Esophagus squamous epithelium (tissue), 5 donors: ENCODE measurements at regions not wholly inside any gene's neighbourhood (a gene's known extent, or its start where the extent isn't known, plus 50 kb on each side); places are given as distances from the start of the nearest gene placed in this dataset.

Source experiments
- DNase-seq: peaks from one replicate; lab custom pipeline; 2025; lab: John Stamatoyannopoulos, UW
- H3K27ac ChIP-seq, 4 donors: fragments of 200-600 bp; sonication (generic); one replicate each; pipeline ENCODE4 v1.5.1; 2016 to 2019; ENCODE audit warnings: mild to moderate bottlenecking in 1 of 4
- H3K27me3 ChIP-seq, 4 donors: fragments of 200-600 bp; sonication (generic); 1 replicate in 3 of 4; 2 replicates in 1 of 4; pipeline versions ENCODE4 v1.5.1 to v1.6.0; 2017 to 2021; ENCODE audit warnings: antibody characterized with exemption in 1 of 4
- H3K36me3 ChIP-seq, 3 donors: fragments of 200-600 bp; sonication (generic); one replicate each; pipeline ENCODE4 v1.5.1; 2016 to 2019
- H3K4me1 ChIP-seq, 3 donors: fragments of 200-600 bp; sonication (generic); one replicate each; pipeline ENCODE4 v1.5.1; 2017 to 2019
- H3K4me3 ChIP-seq, 4 donors: fragments of 200-600 bp; sonication (generic); 1 replicate in 3 of 4; 2 replicates in 1 of 4; pipeline ENCODE4 v1.5.1; 2016 to 2019; ENCODE audit warnings: mild to moderate bottlenecking in 2 of 4, moderate library complexity in 1 of 4
- H3K9me3 ChIP-seq, 3 donors: fragments of 200-600 bp; sonication (generic); one replicate each; pipeline ENCODE4 v1.5.1; 2016 to 2019
- CTCF ChIP-seq, 6 experiments: fragments of 450-650 bp in 4 of 6; fragments of 200-600 bp in 2 of 6; sonication (generic) in 2 of 6; IDR thresholded peaks; one replicate each; pipeline ENCODE4 v1.5.1; 2016 to 2019; ENCODE audit warnings: antibody characterized with exemption in 6 of 6, mild to moderate bottlenecking in 4 of 6, moderate library complexity in 4 of 6
- POLR2A ChIP-seq, 4 donors: fragments of 450-650 bp; IDR thresholded peaks; one replicate each; pipeline ENCODE4 v1.6.1; 2017; ENCODE audit warnings: antibody characterized with exemption in 4 of 4, mild to moderate bottlenecking in 4 of 4, moderate library complexity in 3 of 4
- WGBS, 2 donors: methylation state at CpG; one replicate each; pipeline ENCODE4 v1.1.5; 2018; 5-methylcytosine and 5-hydroxymethylcytosine counted together
- intact Hi-C: fragments of 100-400 bp; cut with DNase I; formaldehyde crosslinking; loops from one replicate; pipeline ENCODE4 v1.15.0; 2022
- donor health status: DM: yes; HTN: yes; CAD: no.

DNA sequence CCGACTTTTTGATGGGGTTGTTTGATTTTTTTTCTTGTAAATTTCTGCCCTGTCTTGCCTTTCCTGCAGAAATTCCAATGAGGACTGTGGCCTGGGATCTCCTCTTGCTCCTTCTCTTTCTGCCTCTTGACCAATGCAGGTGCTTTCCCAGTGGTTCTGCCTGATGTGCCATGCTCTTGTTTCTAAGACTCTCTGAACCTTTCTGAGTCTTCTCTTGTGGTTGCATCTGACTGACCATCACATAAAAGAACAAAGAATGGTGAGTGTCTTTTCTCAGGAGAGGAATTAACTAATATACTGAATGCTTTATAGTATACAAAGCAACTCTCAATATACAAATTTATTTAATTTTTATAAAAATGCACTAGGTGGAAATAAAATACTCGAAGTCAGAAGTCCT is 424.6 kb downstream of the TRIB2 start:
- no peak overlapping the region for H3K4me3 ChIP-seq
- intact Hi-C loops, result no loop called here
- H3K4me1 ChIP-seq, result no peaks in the 10 kb centered on the region
- no peaks in the 10 kb centered on the region for H3K27me3 ChIP-seq
- no peak for DNase-seq
- WGBS, 2 donors, result 72 to 89% methylated on average over 2 of the region's 2 CpGs
- H3K9me3 ChIP-seq, result no peaks in the 10 kb centered on the region
- H3K27ac ChIP-seq, result no peak overlapping the region
- TF ChIP-seq CTCF (IDR thresholded peaks at IDR 0.05) (no peak), POLR2A (IDR thresholded peaks at IDR 0.05) (no peak)
- H3K36me3 ChIP-seq, result no peaks in the 10 kb centered on the region

GRCh38 chr2:13143451-13143850 is 426.7 kb downstream of the TRIB2 start:
- 52 to 67% methylated on average over 2 of the region's 2 CpGs for WGBS, 2 donors
- no peak overlapping the region for H3K27ac ChIP-seq
- no peaks in the 10 kb centered on the region for H3K4me1 ChIP-seq
- H3K4me3 ChIP-seq, result no peak overlapping the region
- no peaks in the 10 kb centered on the region for H3K9me3 ChIP-seq
- TF ChIP-seq POLR2A (IDR thresholded peaks at IDR 0.05) (no peak), CTCF (IDR thresholded peaks at IDR 0.05) (no peak)
- no peaks in the 10 kb centered on the region for H3K36me3 ChIP-seq
- no peak for DNase-seq
- H3K27me3 ChIP-seq, result no peaks in the 10 kb centered on the region
- intact Hi-C loops, result no loop called here

DNA sequence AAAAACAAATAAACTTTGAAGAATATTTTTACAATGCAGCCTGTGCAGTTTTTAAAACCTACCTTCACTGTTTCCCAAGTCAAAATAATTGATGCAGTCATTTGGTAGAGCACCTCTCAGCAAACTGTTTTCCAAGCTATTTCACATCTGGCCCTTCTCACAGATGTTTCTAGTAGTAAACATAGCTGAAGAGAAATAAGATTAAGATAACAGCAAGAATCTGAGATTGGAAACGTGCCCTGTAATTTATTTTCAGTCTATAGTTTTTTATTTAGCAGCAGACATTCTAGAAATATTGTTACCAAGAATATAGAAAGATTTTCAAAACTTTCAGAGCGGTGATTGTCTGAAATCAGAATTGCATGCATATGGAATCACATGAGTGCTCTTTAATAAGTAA is 440.2 kb downstream of the TRIB2 start:
- DNase-seq, result no peak
- TF ChIP-seq CTCF (IDR thresholded peaks at IDR 0.05) (no peak), POLR2A (IDR thresholded peaks at IDR 0.05) (no peak)

GRCh38 chr2:13158466-13158865 is 441.7 kb downstream of the TRIB2 start:
- 39 to 61% methylated on average over 3 of the region's 3 CpGs for WGBS, 2 donors
- DNase-seq, result no peak
- Histone ChIP-seq H3K27ac (no peak overlapping the region), H3K27me3 (no peaks in the 10 kb centered on the region), H3K4me1 (no peaks in the 10 kb centered on the region), H3K36me3 (no peaks in the 10 kb centered on the region), H3K9me3 (no peaks in the 10 kb centered on the region), H3K4me3 (no peak overlapping the region)
- intact Hi-C loops, result no loop called here
- TF ChIP-seq CTCF (IDR thresholded peaks at IDR 0.05) (no peak), POLR2A (IDR thresholded peaks at IDR 0.05) (no peak)

More for the DNA sequence above, 440.2 kb downstream of the TRIB2 start:
- H3K27me3 ChIP-seq, result no peaks in the 10 kb centered on the region
- no peaks in the 10 kb centered on the region for H3K4me1 ChIP-seq
- no peak overlapping the region for H3K27ac ChIP-seq
- no peaks in the 10 kb centered on the region for H3K36me3 ChIP-seq
- H3K9me3 ChIP-seq, result no peaks in the 10 kb centered on the region
- 43 to 45% methylated on average over 2 of the region's 2 CpGs for WGBS, 2 donors
- intact Hi-C loops, result no loop called here
- no peak overlapping the region for H3K4me3 ChIP-seq

GRCh38 chr2:13180729-13181128 is 464.0 kb downstream of the TRIB2 start:
- DNase-seq, result no peak
- Histone ChIP-seq H3K27ac (no peak overlapping the region), H3K4me1 (no peaks in the 10 kb centered on the region), H3K36me3 (no peaks in the 10 kb centered on the region), H3K9me3 (no peaks in the 10 kb centered on the region), H3K4me3 (no peak overlapping the region), H3K27me3 (no peaks in the 10 kb centered on the region)
- TF ChIP-seq CTCF (IDR thresholded peaks at IDR 0.05) (no peak), POLR2A (IDR thresholded peaks at IDR 0.05) (no peak)
- 50 to 68% methylated on average over 1 of the region's 1 CpG for WGBS, 2 donors
- intact Hi-C loops, result no loop called here
